ENCODE measurements at regions not wholly inside any gene's neighbourhood (a gene's known extent, or its start where the extent isn't known, plus 50 kb on each side); places are given as distances from the start of the nearest gene placed in this dataset.

DNA sequence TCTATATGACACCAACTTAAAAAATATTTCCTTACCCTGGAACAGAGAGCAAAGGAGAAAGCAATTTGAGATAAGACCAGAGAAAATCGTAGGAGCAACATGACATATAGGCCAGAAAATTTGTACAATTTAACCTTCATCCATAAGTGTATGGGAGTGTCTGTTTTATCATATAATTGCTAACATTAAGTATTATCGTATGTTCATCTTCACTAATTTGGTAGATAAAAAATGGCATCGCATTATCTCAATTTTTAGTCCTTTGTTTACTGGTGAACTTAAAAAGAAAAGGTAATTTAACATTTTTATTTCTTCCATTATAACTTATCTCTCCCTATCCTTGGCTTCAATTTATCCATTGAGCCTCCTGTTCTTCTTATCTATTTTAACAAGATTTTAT lies 873.4 kb downstream of the KCNMA1 start:
- FAIRE-seq: no peak
- 2% methylated on average over 3 of the region's 3 CpGs for WGBS (ENCODE audit: insufficient coverage, low coverage, missing lambda C conversion rate)

GRCh38 chr10:76763376-76763775 lies 874.2 kb downstream of the KCNMA1 start:
- ATAC-seq: no peak
- CTCF ChIA-PET (ENCODE audit: low intra/inter-chr PET ratio): no interaction called here

More for the DNA sequence above, 873.4 kb downstream of the KCNMA1 start:
- H3K9me3 ChIP-seq (replicated peaks; ENCODE audit: control insufficient read depth, insufficient read depth, low read depth, low read length): no peaks in the 10 kb centered on the region
- H3K4me3 ChIP-seq: no peak overlapping the region
- TF ChIP-seq FUS (optimal IDR thresholded peaks at IDR 0.05; ENCODE audit: low read depth, low read length): no peak
- no peak for TF ChIP-seq TCF7L2 (IDR thresholded peaks at IDR 0.05; ENCODE audit: low read depth, low read length)
- TF ChIP-seq KDM1A (IDR thresholded peaks at IDR 0.05): no peak
- TF ChIP-seq RBM15 (IDR thresholded peaks at IDR 0.05; ENCODE audit: insufficient read depth, low read length): no peak
- H3K27ac ChIP-seq (ENCODE audit: extremely low read depth, low read depth, low read length): no peak overlapping the region
- H3K9me1 ChIP-seq (ENCODE audit: control insufficient read depth, insufficient read depth, low read length): no peaks in the 10 kb centered on the region
- H3K27me3 ChIP-seq (ENCODE audit: control insufficient read depth in 2 of 2, insufficient read depth in 2 of 2, low read length in 2 of 2): no peaks in the 10 kb centered on the region
- no peaks in the 10 kb centered on the region for H4K20me1 ChIP-seq (replicated peaks; ENCODE audit: control insufficient read depth, insufficient read depth, low read length)
- in situ Hi-C loops (cut with MboI): no loop called here
- ATAC-seq: no peak
- H3K4me2 ChIP-seq (ENCODE audit: insufficient read depth, low read length): no peak overlapping the region
- ChIA-PET POLR2A (no interaction called here), CTCF (ENCODE audit: low intra/inter-chr PET ratio) (no interaction called here)
- intact Hi-C loops (cut with micrococcal nuclease): no loop called here
- no peak for DNase-seq (ENCODE audit: extremely low read depth in 1 of 4, low spot score in 3 of 4)
- no peaks in the 10 kb centered on the region for H3K4me1 ChIP-seq (replicated peaks in 1 of 2; ENCODE audit: control insufficient read depth in 2 of 2, insufficient read depth in 2 of 2, low read length in 2 of 2)
- H3K79me2 ChIP-seq (ENCODE audit: control insufficient read depth, insufficient read depth, low read length): no peaks in the 10 kb centered on the region
- no peak overlapping the region for H3K9ac ChIP-seq (ENCODE audit: insufficient read depth in 1 of 2, low read depth in 2 of 2, low read length in 2 of 2)
- no peak overlapping the region for H2AFZ ChIP-seq (ENCODE audit: low read depth, low read length)
- H3K36me3 ChIP-seq (ENCODE audit: control insufficient read depth, insufficient read depth, low read length): no peaks in the 10 kb centered on the region
- no TSS peak for BruUV-seq (replicated peaks)

More at GRCh38 chr10:76763376-76763775, 874.2 kb downstream of the KCNMA1 start:
- H3K27ac ChIP-seq (ENCODE audit: extremely low read depth, low read depth, low read length): no peak overlapping the region
- H3K9ac ChIP-seq (ENCODE audit: insufficient read depth in 1 of 2, low read depth in 2 of 2, low read length in 2 of 2): no peak overlapping the region
- FAIRE-seq (no peak), DNase-seq (ENCODE audit: extremely low read depth in 1 of 4, low spot score in 3 of 4) (no peak)
- intact Hi-C loops (cut with micrococcal nuclease) (no loop called here), in situ Hi-C loops (cut with MboI) (no loop called here)
- H3K27me3 ChIP-seq (ENCODE audit: control insufficient read depth in 2 of 2, insufficient read depth in 2 of 2, low read length in 2 of 2): no peaks in the 10 kb centered on the region
- WGBS (ENCODE audit: insufficient coverage, low coverage, missing lambda C conversion rate): 0% methylated on average over 1 of the region's 1 CpG
- H2AFZ ChIP-seq (ENCODE audit: low read depth, low read length): no peak overlapping the region
- H4K20me1 ChIP-seq (replicated peaks; ENCODE audit: control insufficient read depth, insufficient read depth, low read length): no peaks in the 10 kb centered on the region
- no peaks in the 10 kb centered on the region for H3K79me2 ChIP-seq (ENCODE audit: control insufficient read depth, insufficient read depth, low read length)
- POLR2A ChIA-PET: no interaction called here
- no TSS peak for BruUV-seq (replicated peaks)
- no peak overlapping the region for H3K4me2 ChIP-seq (ENCODE audit: insufficient read depth, low read length)
- H3K4me1 ChIP-seq (replicated peaks in 1 of 2; ENCODE audit: control insufficient read depth in 2 of 2, insufficient read depth in 2 of 2, low read length in 2 of 2): no peaks in the 10 kb centered on the region
- H3K36me3 ChIP-seq (ENCODE audit: control insufficient read depth, insufficient read depth, low read length): no peaks in the 10 kb centered on the region
- TF ChIP-seq MLLT1 (IDR thresholded peaks at IDR 0.05) (no peak), MCM7 (IDR thresholded peaks at IDR 0.05) (no peak), IFI16 (CRISPR knock-in tag; IDR thresholded peaks at IDR 0.05) (no peak), MTA1 (IDR thresholded peaks at IDR 0.05; ENCODE audit: borderline replicate concordance) (no peak), TFAM (CRISPR knock-in tag; conservative IDR thresholded peaks at IDR 0.05) (no peak), NR2C1 (IDR thresholded peaks at IDR 0.05) (no peak), NR2C1 (tag; IDR thresholded peaks at IDR 0.05) (no peak), CHD1 (IDR thresholded peaks at IDR 0.05; ENCODE audit: low read length) (no peak), POU5F1 (IDR thresholded peaks at IDR 0.05; ENCODE audit: borderline replicate concordance, low read depth, low read length, partially characterized antibody) (no peak), NFRKB (IDR thresholded peaks at IDR 0.05; ENCODE audit: low read depth) (no peak)
- no peaks in the 10 kb centered on the region for H3K9me1 ChIP-seq (ENCODE audit: control insufficient read depth, insufficient read depth, low read length)
- no peak overlapping the region for H3K4me3 ChIP-seq
- H3K9me3 ChIP-seq (replicated peaks; ENCODE audit: control insufficient read depth, insufficient read depth, low read depth, low read length): no peaks in the 10 kb centered on the region

Data from K562 (cell line).